ENCODE measurements at regions not wholly inside any gene's neighbourhood (a gene's known extent, or its start where the extent isn't known, plus 50 kb on each side); places are given as distances from the start of the nearest gene placed in this dataset.

GRCh38 chr6:93849857-93850256 lies 430.5 kb upstream of the EPHA7 start:
- TF ChIP-seq CTCF (IDR thresholded peaks at IDR 0.05) (no peak), POLR2AphosphoS5 (IDR thresholded peaks at IDR 0.05) (no peak), POLR2A (IDR thresholded peaks at IDR 0.05; ENCODE audit: low read depth) (no peak)
